HEK293T (cell line): ENCODE measurements at regions not wholly inside any gene's neighbourhood (a gene's known extent, or its start where the extent isn't known, plus 50 kb on each side); places are given as distances from the start of the nearest gene placed in this dataset.

Experiments
- CTCF ChIA-PET: fragments of 350-600 bp; formaldehyde crosslinking; extraction: SDS; loops from one replicate; lab custom pipeline; 2021; ENCODE audit warnings: antibody characterized with exemption, inconsistent platforms; lab: Yijun Ruan, JAX
- POLR2A ChIA-PET: fragments of 350-600 bp; formaldehyde crosslinking; extraction: SDS; loops from one replicate; lab custom pipeline; 2020; ENCODE audit warnings: antibody characterized with exemption, inconsistent platforms; lab: Yijun Ruan, JAX
- DNase-seq: peaks from one replicate; pipeline ENCODE4 v3.0.0; 2012; ENCODE audit warnings: mixed read lengths; ENCODE audit errors: extremely low spot score
- ARNT ChIP-seq: fragments of 450-650 bp; IDR thresholded peaks from 2 replicates; pipeline ENCODE4 v1.6.1; 2017; ENCODE audit warnings: mild to moderate bottlenecking
- BHLHE40 ChIP-seq: fragments of 450-650 bp; IDR thresholded peaks from 2 replicates; pipeline ENCODE4 v1.6.1; 2016; ENCODE audit warnings: mild to moderate bottlenecking, moderate library complexity, borderline replicate concordance
- CTBP1 ChIP-seq: fragments of 450-650 bp; IDR thresholded peaks from 2 replicates; pipeline ENCODE4 v1.6.1; 2016; ENCODE audit warnings: borderline replicate concordance
- ELF4 ChIP-seq: fragments of 450-650 bp; IDR thresholded peaks from 2 replicates; pipeline ENCODE4 v1.6.1; 2017; ENCODE audit warnings: antibody characterized with exemption
- FOXA1 ChIP-seq: fragments of 450-650 bp; IDR thresholded peaks from 2 replicates; pipeline ENCODE4 v1.6.1; 2016; ENCODE audit warnings: mild to moderate bottlenecking
- FOXK2 ChIP-seq: fragments of 450-650 bp; IDR thresholded peaks from 2 replicates; pipeline ENCODE4 v1.6.1; 2016; ENCODE audit warnings: mild to moderate bottlenecking
- FOXM1 ChIP-seq: fragments of 450-650 bp; IDR thresholded peaks from 2 replicates; pipeline ENCODE4 v1.6.1; 2017; ENCODE audit warnings: mild to moderate bottlenecking, borderline replicate concordance
- HDGF ChIP-seq: fragments of 450-650 bp; IDR thresholded peaks from 2 replicates; pipeline ENCODE4 v1.6.1; 2017; ENCODE audit warnings: antibody characterized with exemption, borderline replicate concordance
- L3MBTL2 ChIP-seq: fragments of 450-650 bp; conservative IDR thresholded peaks from 2 replicates; pipeline ENCODE4 v1.6.1; 2016; ENCODE audit warnings: mild to moderate bottlenecking
- LEF1 ChIP-seq: fragments of 450-650 bp; IDR thresholded peaks from 2 replicates; pipeline ENCODE4 v1.6.1; 2017; ENCODE audit warnings: mild to moderate bottlenecking, borderline replicate concordance
- NFRKB ChIP-seq: fragments of 450-650 bp; IDR thresholded peaks from 2 replicates; pipeline ENCODE4 v1.6.1; 2016; ENCODE audit warnings: mild to moderate bottlenecking, moderate library complexity
- SP1 ChIP-seq: fragments of 450-650 bp; IDR thresholded peaks from 2 replicates; pipeline ENCODE4 v1.6.1; 2017
- SUZ12 ChIP-seq: fragments of 450-650 bp; IDR thresholded peaks from 2 replicates; pipeline ENCODE4 v1.6.1; 2016; ENCODE audit warnings: mild to moderate bottlenecking
- TARDBP ChIP-seq: fragments of 450-650 bp; IDR thresholded peaks from 2 replicates; pipeline ENCODE4 v1.6.1; 2016
- ZNF384 ChIP-seq: fragments of 450-650 bp; IDR thresholded peaks from 2 replicates; pipeline ENCODE4 v1.6.1; 2016
- TF ChIP-seq, protein P1 (sequence below): fragments of 450-650 bp; IDR thresholded peaks from 2 replicates; pipeline ENCODE4 v1.6.1; 2016

DNA sequence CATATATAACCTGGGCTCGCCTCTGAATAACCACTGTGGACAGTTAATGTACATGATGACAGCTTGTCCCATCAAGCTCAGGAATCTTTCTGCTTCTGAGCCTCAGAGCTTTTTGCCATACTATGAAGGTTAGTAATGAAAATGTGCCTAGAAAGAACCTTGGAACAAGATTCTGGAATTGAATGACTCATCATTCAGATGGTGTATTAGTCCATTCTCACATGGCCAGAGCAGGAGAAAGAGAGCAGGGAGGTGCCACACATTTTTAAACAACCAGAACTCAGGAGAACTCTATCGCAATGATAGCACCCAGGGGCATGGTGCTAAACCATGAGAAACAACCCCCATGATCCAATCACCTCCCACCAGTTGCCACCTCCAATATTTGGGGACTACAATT is 542.1 kb downstream of the PRR16 start:
- TF ChIP-seq ARNT: no peak
- no peak for TF ChIP-seq HDGF
- no peak for TF ChIP-seq FOXA1
- no peak for TF ChIP-seq FOXK2
- TF ChIP-seq NFRKB: no peak
- TF ChIP-seq FOXM1: no peak
- no peak for DNase-seq
- ChIA-PET CTCF (no interaction called here), POLR2A (no interaction called here)

DNA sequence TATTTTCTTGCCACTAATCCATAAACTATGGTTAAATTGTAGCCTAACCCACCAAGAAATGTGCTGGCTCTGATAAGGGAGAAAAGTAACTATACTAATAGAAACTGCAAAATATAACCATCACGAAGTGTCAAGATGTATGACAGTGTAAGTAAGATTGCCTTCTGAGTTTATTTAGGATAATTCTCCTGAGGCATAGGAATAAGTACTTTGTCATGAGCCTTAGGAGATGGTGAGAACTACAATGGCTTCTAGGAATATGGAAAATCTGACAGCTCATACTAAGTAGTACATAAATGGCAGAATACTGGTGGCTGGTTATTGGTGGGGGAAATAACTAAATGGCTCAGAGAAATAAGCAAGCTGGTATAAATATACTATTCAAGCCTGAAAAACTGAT is 543.9 kb downstream of the PRR16 start:
- DNase-seq: no peak
- TF ChIP-seq LEF1 (no peak), ZNF384 (no peak), FOXM1 (no peak), TARDBP (no peak), SUZ12 (no peak), HDGF (no peak), L3MBTL2 (no peak), ELF4 (no peak), ARNT (no peak), FOXA1 (no peak), NFRKB (no peak), SP1 (no peak)
- TF ChIP-seq, protein P1, sequence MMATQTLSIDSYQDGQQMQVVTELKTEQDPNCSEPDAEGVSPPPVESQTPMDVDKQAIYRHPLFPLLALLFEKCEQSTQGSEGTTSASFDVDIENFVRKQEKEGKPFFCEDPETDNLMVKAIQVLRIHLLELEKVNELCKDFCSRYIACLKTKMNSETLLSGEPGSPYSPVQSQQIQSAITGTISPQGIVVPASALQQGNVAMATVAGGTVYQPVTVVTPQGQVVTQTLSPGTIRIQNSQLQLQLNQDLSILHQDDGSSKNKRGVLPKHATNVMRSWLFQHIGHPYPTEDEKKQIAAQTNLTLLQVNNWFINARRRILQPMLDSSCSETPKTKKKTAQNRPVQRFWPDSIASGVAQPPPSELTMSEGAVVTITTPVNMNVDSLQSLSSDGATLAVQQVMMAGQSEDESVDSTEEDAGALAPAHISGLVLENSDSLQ: no peak
- POLR2A ChIA-PET: no interaction called here
- CTCF ChIA-PET: no interaction called here

DNA sequence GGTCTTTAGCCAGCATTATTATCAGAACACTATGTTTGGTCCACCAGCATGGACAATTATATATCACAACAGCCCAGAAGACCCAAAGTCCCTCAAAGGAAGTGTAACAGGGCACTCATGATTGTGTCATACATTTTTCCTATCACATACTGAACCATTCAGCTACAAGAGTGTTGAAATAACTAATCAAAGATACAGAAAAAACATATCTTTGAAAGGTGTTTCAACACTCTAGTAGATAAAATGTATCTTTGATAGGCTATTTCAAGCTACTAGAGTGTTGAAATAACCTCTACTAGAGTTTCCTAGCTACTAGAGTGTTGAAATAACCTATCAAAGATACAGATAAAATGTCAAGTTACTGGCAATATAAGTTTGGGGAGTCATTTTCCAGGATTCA is 545.0 kb downstream of the PRR16 start:
- DNase-seq: no peak
- TF ChIP-seq LEF1 (no peak), TARDBP (no peak), FOXA1 (no peak), ZNF384 (no peak), SUZ12 (no peak), HDGF (no peak), ELF4 (no peak), NFRKB (no peak), L3MBTL2 (no peak), SP1 (no peak), BHLHE40 (no peak), FOXM1 (no peak)
- POLR2A ChIA-PET: no interaction called here
- CTCF ChIA-PET: no interaction called here

DNA sequence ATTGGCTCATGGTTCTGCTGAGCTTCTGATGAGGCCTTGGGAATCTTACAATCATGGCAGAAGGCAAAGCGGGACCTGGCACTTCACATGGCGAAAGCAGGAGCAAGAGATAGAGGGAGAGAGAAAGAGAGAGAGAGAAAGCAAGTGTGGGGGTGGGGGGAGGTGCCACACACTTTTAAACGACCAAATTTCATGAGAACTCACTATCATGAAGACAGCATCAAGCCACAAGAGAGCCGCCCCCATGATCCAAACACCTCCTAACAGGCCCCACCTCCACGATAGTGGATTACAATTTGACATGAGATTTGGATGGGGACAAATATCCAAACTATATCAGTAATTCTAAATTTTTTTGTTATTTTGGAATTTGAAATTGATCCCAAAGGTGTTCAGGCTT is 553.9 kb downstream of the PRR16 start:
- POLR2A ChIA-PET: no interaction called here
- CTCF ChIA-PET: no interaction called here
- no peak for TF ChIP-seq ELF4
- TF ChIP-seq HDGF: no peak
- no peak for TF ChIP-seq LEF1
- TF ChIP-seq BHLHE40: no peak
- no peak for TF ChIP-seq TARDBP
- TF ChIP-seq, protein P1: no peak
- no peak for TF ChIP-seq FOXA1
- no peak for TF ChIP-seq FOXM1
- DNase-seq: no peak

DNA sequence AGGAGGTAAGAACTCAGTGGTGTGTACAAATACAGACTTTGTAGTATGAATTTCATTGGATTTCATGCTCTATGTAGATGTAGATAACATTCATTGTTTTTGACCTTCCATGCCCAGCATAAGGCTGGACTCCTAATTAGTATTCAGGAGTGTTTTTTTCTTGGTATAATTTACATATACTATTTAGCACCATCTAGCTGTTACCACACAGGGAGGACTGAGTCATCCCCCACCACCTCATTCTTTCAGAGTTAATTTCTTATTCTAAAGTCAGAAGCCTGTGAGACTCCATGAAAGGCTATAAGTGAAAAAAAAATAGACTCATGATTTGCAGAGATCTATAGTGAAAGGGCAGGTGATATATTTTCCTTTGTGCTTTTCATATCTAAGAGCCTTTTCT is 555.0 kb downstream of the PRR16 start:
- DNase-seq: no peak
- no peak for TF ChIP-seq TARDBP
- TF ChIP-seq CTBP1: no peak
- no peak for TF ChIP-seq FOXK2
- no peak for TF ChIP-seq ZNF384
- TF ChIP-seq SUZ12: no peak
- TF ChIP-seq, protein P1: no peak
- no peak for TF ChIP-seq NFRKB
- no peak for TF ChIP-seq L3MBTL2
- TF ChIP-seq ARNT: no peak
- TF ChIP-seq ELF4: no peak
- ChIA-PET CTCF (no interaction called here), POLR2A (no interaction called here)

DNA sequence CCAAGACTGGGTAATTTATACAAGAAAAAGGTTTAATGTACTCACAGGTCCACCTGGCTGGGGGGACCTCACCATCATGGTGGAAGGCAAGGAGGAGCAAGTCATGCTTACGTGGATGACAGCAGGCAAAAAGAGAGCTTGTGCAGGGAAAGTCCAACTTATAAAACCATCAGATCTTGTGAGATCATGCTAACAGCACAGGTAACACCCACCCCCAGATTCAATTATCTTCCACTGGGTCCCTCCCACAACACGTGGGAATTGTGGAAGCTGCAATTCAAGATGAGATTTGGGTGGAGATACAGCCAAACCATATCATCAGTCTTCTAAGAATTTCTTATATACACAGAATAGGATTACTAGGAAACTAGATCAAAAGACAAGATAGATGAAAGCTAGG is 555.6 kb downstream of the PRR16 start:
- CTCF ChIA-PET: no interaction called here
- POLR2A ChIA-PET: no interaction called here

More for the DNA sequence above, 555.6 kb downstream of the PRR16 start:
- DNase-seq: no peak
- TF ChIP-seq HDGF (no peak), L3MBTL2 (no peak), BHLHE40 (no peak), FOXK2 (no peak), CTBP1 (no peak), LEF1 (no peak), SUZ12 (no peak), NFRKB (no peak), SP1 (no peak), ZNF384 (no peak), TARDBP (no peak), FOXA1 (no peak)
